Lung (tissue), 11 donors: ENCODE measurements at regions not wholly inside any gene's neighbourhood (a gene's known extent, or its start where the extent isn't known, plus 50 kb on each side); places are given as distances from the start of the nearest gene placed in this dataset.

Experiments used
- ATAC-seq: fragments of 200-7000 bp; cut with Tn5 transposase; one replicate; pipeline ENCODE4 v1.9.1; 2020; ENCODE audit warnings: moderate number of reproducible peaks; ENCODE audit not compliant: insufficient read depth, low FRiP score
- DNase-seq, 3 donors: peaks; one replicate each; pipeline ENCODE4 v3.0.0-alpha.2; 2013 to 2017
- H3K27ac ChIP-seq, 2 donors: one replicate each; pipeline ENCODE4 v1.5.1; 2013; ENCODE audit warnings: mild to moderate bottlenecking in 2 of 2, moderate library complexity in 2 of 2, control low read depth in 1 of 2, inconsistent platforms in 1 of 2, low read depth in 1 of 2, low read length in 1 of 2
- H3K27me3 ChIP-seq, 3 donors: one replicate each; pipeline ENCODE4 v1.5.1; 2013; ENCODE audit warnings: low read length in 2 of 3; ENCODE audit not compliant: control insufficient read depth in 3 of 3, insufficient read depth in 3 of 3
- H3K36me3 ChIP-seq, 4 donors: one replicate each; pipeline ENCODE4 v1.5.1; 2013; ENCODE audit warnings: low read length in 4 of 4, mild to moderate bottlenecking in 1 of 4, moderate library complexity in 1 of 4; ENCODE audit not compliant: control insufficient read depth in 4 of 4, insufficient read depth in 4 of 4
- H3K4me1 ChIP-seq, 5 donors: one replicate each; pipeline ENCODE4 v1.5.1; 2013; ENCODE audit warnings: low read length in 5 of 5, mild to moderate bottlenecking in 2 of 5, moderate library complexity in 1 of 5; ENCODE audit not compliant: control insufficient read depth in 5 of 5, insufficient read depth in 5 of 5
- H3K4me3 ChIP-seq: one replicate; pipeline ENCODE4 v1.5.1; 2013; ENCODE audit warnings: mild to moderate bottlenecking, control low read depth, moderate library complexity
- H3K9ac ChIP-seq, 2 donors: one replicate each; pipeline ENCODE4 v1.5.1; 2013; ENCODE audit warnings: low read length in 2 of 2, control low read depth in 1 of 2; ENCODE audit not compliant: insufficient read depth in 1 of 2
- H3K9me3 ChIP-seq, 4 donors: one replicate each; pipeline ENCODE4 v1.5.1; 2013; ENCODE audit warnings: low read length in 3 of 4, mild to moderate bottlenecking in 1 of 4, moderate library complexity in 1 of 4; ENCODE audit not compliant: control insufficient read depth in 4 of 4, insufficient read depth in 3 of 4
- WGBS, 2 donors: extraction: QIAGEN DNeasy Blood & Tissue Kit; methylation state at CpG; one replicate each; pipeline ENCODE4 v1.1.7; 2013; 5-methylcytosine and 5-hydroxymethylcytosine counted together
- TF ChIP-seq, protein P1 (sequence below): IDR thresholded peaks from 2 replicates; pipeline ENCODE4 v1.5.1; 2012; ENCODE audit warnings: mild to moderate bottlenecking; ENCODE audit errors: control extremely low read depth, extremely low read depth
- donor health status: control.
- donor health status: control.
- donor health status: Bipolar disorder and iron deficiency.
- donor health status: healthy.
- donor health status: DM: yes; HTN: yes; CAD: no.

DNA sequence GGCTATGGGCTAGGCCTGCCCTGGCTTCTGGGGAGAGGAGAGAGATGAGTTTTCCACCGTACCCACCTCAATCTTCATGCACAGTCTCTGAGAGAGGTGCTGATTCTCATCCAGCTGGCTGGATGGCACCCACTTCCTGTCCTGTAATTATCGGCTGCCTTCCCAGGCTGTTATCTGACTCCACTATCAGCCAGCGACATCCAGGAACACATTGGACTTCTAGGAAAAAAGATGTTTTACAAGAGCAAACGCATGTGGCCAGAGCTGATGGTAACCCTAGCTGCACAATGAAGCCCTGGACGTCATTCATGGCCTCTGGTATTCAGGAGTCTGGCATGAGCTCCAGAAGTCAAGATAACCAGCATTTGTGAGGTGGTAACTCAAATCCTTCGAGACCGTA, 137.4 kb downstream of the EHF start:
- DNase-seq (no peak), ATAC-seq (no peak)
- WGBS, 2 donors: 69 to 74% methylated on average over 7 of the region's 7 CpGs
- Histone ChIP-seq H3K27me3 (no peaks in the 10 kb centered on the region), H3K36me3 (no peaks in the 10 kb centered on the region), H3K9me3 (peaks cover 0 to 2% (median 0%) of the 10 kb centered on the region in 4 donors), H3K27ac (no peak overlapping the region), H3K9ac (no peak overlapping the region), H3K4me1 (peaks cover 0 to 2% (median 0%) of the 10 kb centered on the region in 5 donors), H3K4me3 (no peak overlapping the region)
- TF ChIP-seq, protein P1, sequence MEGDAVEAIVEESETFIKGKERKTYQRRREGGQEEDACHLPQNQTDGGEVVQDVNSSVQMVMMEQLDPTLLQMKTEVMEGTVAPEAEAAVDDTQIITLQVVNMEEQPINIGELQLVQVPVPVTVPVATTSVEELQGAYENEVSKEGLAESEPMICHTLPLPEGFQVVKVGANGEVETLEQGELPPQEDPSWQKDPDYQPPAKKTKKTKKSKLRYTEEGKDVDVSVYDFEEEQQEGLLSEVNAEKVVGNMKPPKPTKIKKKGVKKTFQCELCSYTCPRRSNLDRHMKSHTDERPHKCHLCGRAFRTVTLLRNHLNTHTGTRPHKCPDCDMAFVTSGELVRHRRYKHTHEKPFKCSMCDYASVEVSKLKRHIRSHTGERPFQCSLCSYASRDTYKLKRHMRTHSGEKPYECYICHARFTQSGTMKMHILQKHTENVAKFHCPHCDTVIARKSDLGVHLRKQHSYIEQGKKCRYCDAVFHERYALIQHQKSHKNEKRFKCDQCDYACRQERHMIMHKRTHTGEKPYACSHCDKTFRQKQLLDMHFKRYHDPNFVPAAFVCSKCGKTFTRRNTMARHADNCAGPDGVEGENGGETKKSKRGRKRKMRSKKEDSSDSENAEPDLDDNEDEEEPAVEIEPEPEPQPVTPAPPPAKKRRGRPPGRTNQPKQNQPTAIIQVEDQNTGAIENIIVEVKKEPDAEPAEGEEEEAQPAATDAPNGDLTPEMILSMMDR: no peak

DNA sequence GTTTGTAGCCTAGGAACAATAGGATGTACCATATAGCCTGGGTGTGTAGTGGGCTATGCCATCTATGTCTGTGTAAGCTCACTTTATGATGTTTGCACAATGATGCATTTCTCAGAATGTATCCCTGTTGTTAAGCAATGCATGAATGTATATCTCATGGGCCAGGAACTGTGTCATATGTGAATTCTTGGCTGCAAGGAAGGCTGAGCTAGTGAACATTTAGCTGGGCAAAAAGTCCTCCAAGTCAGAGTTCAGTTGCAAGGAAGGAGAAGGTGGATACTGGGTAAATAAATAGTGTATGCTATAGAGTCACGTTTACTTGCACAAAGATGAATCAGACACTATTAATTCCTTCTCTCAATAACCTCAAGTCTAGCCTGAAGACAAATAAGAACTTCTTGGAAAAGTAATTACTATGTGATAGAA, 136.1 kb downstream of the EHF start:
- peaks cover 0 to 2% (median 0%) of the 10 kb centered on the region in 5 donors for H3K4me1 ChIP-seq
- no peaks in the 10 kb centered on the region for H3K36me3 ChIP-seq
- ATAC-seq (no peak), DNase-seq (no peak)
- 65 to 79% methylated on average over 1 of the region's 1 CpG for WGBS, 2 donors
- no peaks in the 10 kb centered on the region for H3K27me3 ChIP-seq
- no peak overlapping the region for H3K4me3 ChIP-seq
- TF ChIP-seq, protein P1: no peak
- no peak overlapping the region for H3K27ac ChIP-seq
- H3K9me3 ChIP-seq: peaks cover 0 to 2% (median 0%) of the 10 kb centered on the region in 4 donors
- no peak overlapping the region for H3K9ac ChIP-seq

DNA sequence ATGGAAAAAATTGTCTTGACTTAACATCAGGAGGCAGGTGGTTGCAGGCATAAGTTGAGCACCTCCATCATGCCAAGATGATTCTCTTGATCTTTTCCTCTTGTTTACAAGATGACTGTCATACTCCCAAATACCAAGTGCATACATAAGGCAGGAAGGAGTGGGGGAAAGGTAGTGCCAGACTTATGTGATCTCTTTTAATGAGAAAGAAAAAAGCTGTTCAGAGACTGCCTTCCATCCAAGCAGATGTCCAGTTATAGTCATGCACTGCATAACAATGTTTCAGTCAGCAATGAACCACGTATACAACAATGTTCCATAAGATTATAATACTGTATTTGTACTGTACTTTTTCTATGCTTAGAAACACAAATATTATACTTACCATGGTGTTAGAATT, 135.7 kb downstream of the EHF start:
- no peak overlapping the region for H3K4me3 ChIP-seq
- ATAC-seq (no peak), DNase-seq (no peak)
- peaks cover 0 to 2% (median 0%) of the 10 kb centered on the region in 4 donors for H3K9me3 ChIP-seq
- H3K27ac ChIP-seq: no peak overlapping the region
- 39 to 65% methylated on average over 1 of the region's 1 CpG for WGBS, 2 donors
- TF ChIP-seq, protein P1: no peak
- H3K4me1 ChIP-seq: peaks cover 0 to 2% (median 0%) of the 10 kb centered on the region in 5 donors
- no peaks in the 10 kb centered on the region for H3K36me3 ChIP-seq
- H3K9ac ChIP-seq: no peak overlapping the region
- H3K27me3 ChIP-seq: no peaks in the 10 kb centered on the region

DNA sequence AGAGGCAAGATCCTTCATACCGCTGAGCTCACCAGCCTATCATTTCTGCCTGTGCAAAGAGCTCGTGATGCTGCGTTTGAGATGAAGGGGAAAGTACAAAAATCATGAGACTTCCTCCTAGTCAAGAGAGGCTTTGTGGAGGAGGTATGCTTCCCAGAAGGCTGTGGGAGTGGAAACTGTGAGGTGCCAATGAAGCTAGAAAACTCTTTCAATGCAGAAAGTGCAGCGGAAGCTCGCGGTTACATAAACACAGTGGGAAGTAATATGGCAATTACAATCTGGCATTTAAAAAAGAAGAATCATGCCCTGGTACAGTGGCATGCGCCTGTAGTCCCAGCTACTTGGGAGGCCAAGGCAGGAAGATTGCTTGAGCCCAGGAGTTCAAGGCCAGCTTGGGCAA, 134.8 kb downstream of the EHF start:
- WGBS, 2 donors: 85 to 87% methylated on average over 7 of the region's 7 CpGs
- TF ChIP-seq, protein P1: no peak

More for the DNA sequence above, 134.8 kb downstream of the EHF start:
- ATAC-seq: no peak
- Histone ChIP-seq H3K27me3 (no peaks in the 10 kb centered on the region), H3K4me3 (no peak overlapping the region), H3K4me1 (peaks cover 0 to 4% (median 0%) of the 10 kb centered on the region in 5 donors), H3K9ac (no peak overlapping the region), H3K27ac (no peak overlapping the region), H3K36me3 (no peaks in the 10 kb centered on the region), H3K9me3 (peaks cover 0 to 2% (median 0%) of the 10 kb centered on the region in 4 donors)
- no peak for DNase-seq
